OCI-LY7 (cell line): ENCODE measurements at regions not wholly inside any gene's neighbourhood (a gene's known extent, or its start where the extent isn't known, plus 50 kb on each side); places are given as distances from the start of the nearest gene placed in this dataset.

ENCODE experiments used
- BruUV-seq: library from RNA; stranded (reverse); fragments of 400-500 nt; replicated peaks from 2 replicates; lab custom pipeline; 2021; lab: Mats Ljungman, UMichigan
- CTCF ChIA-PET: fragments of 300-600 bp; sonication (Branson Sonifier 250); formaldehyde crosslinking; loops from one replicate; lab custom pipeline; 2022; ENCODE audit warnings: antibody characterized with exemption; ENCODE audit not compliant: unreplicated experiment; lab: Charles Lee
- POLR2A ChIA-PET: fragments of 300-600 bp; sonication (Branson Sonifier 250); formaldehyde crosslinking; loops from one replicate; lab custom pipeline; 2022; ENCODE audit warnings: antibody characterized with exemption; lab: Charles Lee
- DNase-seq: peaks from one replicate; pipeline ENCODE4 v3.0.0-alpha.2; 2015; ENCODE audit warnings: low spot score
- H2AFZ ChIP-seq: fragments of 200-600 bp; sonication (generic), shearing (Covaris generic); 2 replicates; pipeline ENCODE4 v1.6.1; 2014; ENCODE audit warnings: mild to moderate bottlenecking, antibody characterized with exemption, low read length, moderate library complexity
- H3K27ac ChIP-seq: fragments of 200-600 bp; sonication (generic); 2 replicates; pipeline ENCODE4 v1.5.1; 2014; ENCODE audit warnings: mixed run types, low read depth, mild to moderate bottlenecking, moderate library complexity, low read length, inconsistent platforms; ENCODE audit not compliant: poor library complexity, severe bottlenecking
- H3K36me3 ChIP-seq: fragments of 200-600 bp; sonication (generic); 2 replicates; pipeline ENCODE4 v1.6.1; 2014; ENCODE audit warnings: mild to moderate bottlenecking, antibody characterized with exemption, low read length, moderate library complexity, mixed read lengths; ENCODE audit not compliant: insufficient read depth
- H3K4me1 ChIP-seq: fragments of 200-600 bp; sonication (generic); 2 replicates; pipeline ENCODE4 v1.5.1; 2014; ENCODE audit warnings: mild to moderate bottlenecking, low read length; ENCODE audit not compliant: insufficient read depth, poor library complexity, severe bottlenecking
- H3K4me2 ChIP-seq: fragments of 200-600 bp; sonication (generic); 2 replicates; pipeline ENCODE4 v1.6.1; 2014; ENCODE audit warnings: mild to moderate bottlenecking, low read length
- H3K4me3 ChIP-seq: fragments of 200-600 bp; sonication (generic); 2 replicates; pipeline ENCODE4 v1.5.1; 2014; ENCODE audit warnings: mild to moderate bottlenecking, low read depth, low read length; ENCODE audit not compliant: poor library complexity, severe bottlenecking
- H3K79me2 ChIP-seq: fragments of 200-600 bp; sonication (generic); 2 replicates; pipeline ENCODE4 v1.6.1; 2016; ENCODE audit warnings: low read depth, mild to moderate bottlenecking, low read length, moderate library complexity, mixed read lengths; ENCODE audit not compliant: insufficient read depth
- H3K9me2 ChIP-seq: fragments of 200-600 bp; sonication (generic); 2 replicates; pipeline ENCODE4 v1.6.1; 2016; ENCODE audit warnings: mild to moderate bottlenecking, low read length, mixed read lengths; ENCODE audit not compliant: insufficient read depth
- H3K9me3 ChIP-seq: fragments of 200-600 bp; sonication (generic); 2 replicates; pipeline ENCODE4 v1.6.1; 2014; ENCODE audit warnings: mild to moderate bottlenecking, mixed run types, low read length, mixed read lengths
- H4K20me1 ChIP-seq: fragments of 200-600 bp; sonication (generic); 2 replicates; pipeline ENCODE4 v1.6.1; 2014; ENCODE audit warnings: mild to moderate bottlenecking, antibody characterized with exemption, low read length, moderate library complexity, mixed read lengths; ENCODE audit not compliant: insufficient read depth
- CTCF ChIP-seq: fragments of 200-600 bp; sonication (generic); conservative IDR thresholded peaks from 2 replicates; pipeline ENCODE4 v1.5.1; 2014; ENCODE audit warnings: mild to moderate bottlenecking, antibody characterized with exemption, low read length, moderate library complexity, mixed read lengths
- EZH2phosphoT487 ChIP-seq: fragments of 200-600 bp; sonication (generic); IDR thresholded peaks from 2 replicates; pipeline ENCODE4 v1.6.1; 2018; ENCODE audit warnings: low read depth, borderline replicate concordance, mild to moderate bottlenecking, mixed run types, antibody characterized with exemption, low read length, moderate library complexity, mixed read lengths
- intact Hi-C: fragments of 100-400 bp; cut with micrococcal nuclease; formaldehyde crosslinking; loops from one replicate; pipeline ENCODE4 v1.10.0; 2022; ENCODE audit not compliant: unreplicated experiment

DNA sequence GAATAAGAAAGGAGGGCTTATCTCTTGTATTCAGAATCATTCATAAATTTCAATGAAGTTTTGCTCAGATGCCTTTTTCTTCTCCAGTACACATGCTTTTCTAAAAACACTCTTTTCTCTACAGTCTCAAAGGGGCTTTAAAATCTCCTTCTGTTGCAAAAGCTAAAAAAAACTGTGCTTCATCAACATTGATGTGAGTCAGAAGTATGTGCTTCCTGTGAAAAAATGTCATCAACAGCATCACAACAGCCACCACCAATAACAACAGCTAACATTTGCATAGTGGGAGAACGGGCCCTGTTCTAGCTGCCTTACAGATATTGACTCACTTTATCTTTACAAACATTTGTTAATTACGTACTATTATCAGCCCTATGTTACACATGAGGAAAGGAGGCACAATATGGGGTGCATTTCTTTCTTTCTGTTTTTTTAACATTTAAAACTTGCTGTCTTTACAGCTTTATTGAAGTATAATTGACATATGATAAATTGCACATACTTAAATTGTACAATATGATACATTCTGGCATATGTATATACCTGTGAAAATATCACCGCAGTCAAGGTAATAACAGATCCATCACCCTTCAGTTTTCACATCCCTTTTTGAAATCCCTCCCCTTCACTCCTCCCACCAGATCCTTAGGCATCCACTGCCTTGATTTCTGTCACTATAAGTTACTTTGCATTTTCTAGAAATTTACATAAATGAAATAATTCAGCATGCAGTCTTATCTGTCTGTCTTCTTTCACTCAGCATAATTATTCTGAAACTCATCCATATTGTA lies 1605.4 kb upstream of the LRRTM3 start:
- CTCF ChIA-PET, result no interaction called here

DNA sequence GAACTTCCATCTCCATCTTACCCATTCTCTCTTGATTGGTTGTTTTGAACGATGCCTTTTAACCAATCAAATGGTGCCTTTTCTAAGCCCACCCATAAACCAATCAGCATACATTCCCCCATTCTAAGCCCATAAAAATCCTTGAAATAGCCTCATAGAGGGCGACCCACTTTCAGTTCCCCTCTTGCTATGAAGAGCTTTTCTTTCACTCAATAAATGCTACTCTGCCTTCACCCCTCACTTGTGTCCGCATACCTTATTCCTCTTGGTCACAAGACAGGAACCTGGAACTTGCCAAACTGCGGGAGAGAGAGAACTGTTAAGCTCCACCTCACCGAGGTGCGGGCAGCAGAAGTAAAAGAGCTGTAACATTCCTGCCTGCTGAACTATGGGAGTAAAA lies 1602.0 kb upstream of the LRRTM3 start:
- Histone ChIP-seq H2AFZ (no peak overlapping the region), H3K9me2 (no peaks in the 10 kb centered on the region), H3K9me3 (no peaks in the 10 kb centered on the region), H3K4me2 (no peak overlapping the region), H4K20me1 (no peaks in the 10 kb centered on the region), H3K36me3 (no peaks in the 10 kb centered on the region), H3K79me2 (no peaks in the 10 kb centered on the region), H3K4me3 (no peak overlapping the region), H3K27ac (no peak overlapping the region), H3K4me1 (no peaks in the 10 kb centered on the region)
- POLR2A ChIA-PET, result no interaction called here
- no peak for TF ChIP-seq CTCF
- no peak for TF ChIP-seq EZH2phosphoT487
- no TSS peak for BruUV-seq
- intact Hi-C loops, result no loop called here
- CTCF ChIA-PET, result no interaction called here
- no peak for DNase-seq

More for the DNA sequence above, 1605.4 kb upstream of the LRRTM3 start:
- Histone ChIP-seq H3K27ac (no peak overlapping the region), H3K9me3 (no peaks in the 10 kb centered on the region), H3K79me2 (no peaks in the 10 kb centered on the region), H3K36me3 (no peaks in the 10 kb centered on the region), H2AFZ (no peak overlapping the region), H3K9me2 (no peaks in the 10 kb centered on the region), H4K20me1 (no peaks in the 10 kb centered on the region), H3K4me3 (no peak overlapping the region), H3K4me2 (no peak overlapping the region), H3K4me1 (no peaks in the 10 kb centered on the region)
- BruUV-seq, result no TSS peak
- DNase-seq, result no peak
- no peak for TF ChIP-seq CTCF
- TF ChIP-seq EZH2phosphoT487, result no peak
- intact Hi-C loops, result no loop called here
- POLR2A ChIA-PET, result no interaction called here

- Histone ChIP-seq H2AFZ (no peak overlapping the region), H3K36me3 (no peaks in the 10 kb centered on the region), H4K20me1 (no peaks in the 10 kb centered on the region), H3K79me2 (no peaks in the 10 kb centered on the region), H3K4me2 (no peak overlapping the region), H3K4me1 (no peaks in the 10 kb centered on the region), H3K27ac (no peak overlapping the region), H3K4me3 (no peak overlapping the region), H3K9me3 (no peaks in the 10 kb centered on the region), H3K9me2 (no peaks in the 10 kb centered on the region)
- intact Hi-C loops, result no loop called here
- TF ChIP-seq CTCF (no peak), EZH2phosphoT487 (no peak)
- DNase-seq, result no peak
- POLR2A ChIA-PET, result no interaction called here
- CTCF ChIA-PET, result no interaction called here
- BruUV-seq, result no TSS peak
Measured at GRCh38 chr10:65325913-65326312, 1599.9 kb upstream of the LRRTM3 start.
